ENCODE measurements at regions not wholly inside any gene's neighbourhood (a gene's known extent, or its start where the extent isn't known, plus 50 kb on each side); places are given as distances from the start of the nearest gene placed in this dataset.

- TF ChIP-seq REST (IDR thresholded peaks at IDR 0.05; ENCODE audit: insufficient read depth in 1 of 2, low read depth in 2 of 2, low read length in 2 of 2) (no peak), TAF1 (IDR thresholded peaks at IDR 0.05; ENCODE audit: borderline replicate concordance, insufficient read depth, low read length) (no peak)
Observed at GRCh38 chr10:33612116-33612515, 277.6 kb upstream of the NRP1 start.

GRCh38 chr10:33611423-33611822, 277.0 kb upstream of the NRP1 start:
- TF ChIP-seq TAF1 (IDR thresholded peaks at IDR 0.05; ENCODE audit: borderline replicate concordance, insufficient read depth, low read length) (no peak), REST (IDR thresholded peaks at IDR 0.05; ENCODE audit: insufficient read depth in 1 of 2, low read depth in 2 of 2, low read length in 2 of 2) (no peak), SIN3A (IDR thresholded peaks at IDR 0.05; ENCODE audit: borderline replicate concordance, insufficient read depth, low read length) (no peak), POLR2AphosphoS5 (IDR thresholded peaks at IDR 0.05; ENCODE audit: low read depth, low read length) (no peak), FOXP2 (optimal IDR thresholded peaks at IDR 0.05; ENCODE audit: borderline replicate concordance, extremely low read depth, extremely low read length, insufficient read depth) (no peak)

- TF ChIP-seq FOXP2 (optimal IDR thresholded peaks at IDR 0.05; ENCODE audit: borderline replicate concordance, extremely low read depth, extremely low read length, insufficient read depth) (no peak), TAF1 (IDR thresholded peaks at IDR 0.05; ENCODE audit: borderline replicate concordance, insufficient read depth, low read length) (no peak), SIN3A (IDR thresholded peaks at IDR 0.05; ENCODE audit: borderline replicate concordance, insufficient read depth, low read length) (no peak), POLR2AphosphoS5 (IDR thresholded peaks at IDR 0.05; ENCODE audit: low read depth, low read length) (no peak), REST (IDR thresholded peaks at IDR 0.05; ENCODE audit: insufficient read depth in 1 of 2, low read depth in 2 of 2, low read length in 2 of 2) (no peak)
Observed at GRCh38 chr10:33609546-33609945, 275.1 kb upstream of the NRP1 start.

GRCh38 chr10:33602278-33602677, 267.8 kb upstream of the NRP1 start:
- no peak for TF ChIP-seq POLR2AphosphoS5 (IDR thresholded peaks at IDR 0.05; ENCODE audit: low read depth, low read length)
- TF ChIP-seq SIN3A (IDR thresholded peaks at IDR 0.05; ENCODE audit: borderline replicate concordance, insufficient read depth, low read length), result no peak
- TF ChIP-seq FOXP2 (optimal IDR thresholded peaks at IDR 0.05; ENCODE audit: borderline replicate concordance, extremely low read depth, extremely low read length, insufficient read depth), result no peak
- TF ChIP-seq REST (IDR thresholded peaks at IDR 0.05; ENCODE audit: insufficient read depth in 1 of 2, low read depth in 2 of 2, low read length in 2 of 2), result no peak
- TF ChIP-seq TAF1 (IDR thresholded peaks at IDR 0.05; ENCODE audit: borderline replicate concordance, insufficient read depth, low read length), result no peak

- no peak for TF ChIP-seq POLR2AphosphoS5 (IDR thresholded peaks at IDR 0.05; ENCODE audit: low read depth, low read length)
- TF ChIP-seq TAF1 (IDR thresholded peaks at IDR 0.05; ENCODE audit: borderline replicate concordance, insufficient read depth, low read length), result no peak
- TF ChIP-seq SIN3A (IDR thresholded peaks at IDR 0.05; ENCODE audit: borderline replicate concordance, insufficient read depth, low read length), result no peak
- TF ChIP-seq REST (IDR thresholded peaks at IDR 0.05; ENCODE audit: insufficient read depth in 1 of 2, low read depth in 2 of 2, low read length in 2 of 2), result no peak
- no peak for TF ChIP-seq FOXP2 (optimal IDR thresholded peaks at IDR 0.05; ENCODE audit: borderline replicate concordance, extremely low read depth, extremely low read length, insufficient read depth)
Observed at GRCh38 chr10:33600381-33600780, 265.9 kb upstream of the NRP1 start.

Data from PFSK-1 (cell line).